OCI-LY1 (cell line): ENCODE measurements at regions not wholly inside any gene's neighbourhood (a gene's known extent, or its start where the extent isn't known, plus 50 kb on each side); places are given as distances from the start of the nearest gene placed in this dataset.

ENCODE experiments used
- CTCF ChIP-seq: fragments of 200-600 bp; sonication (generic), shearing (Covaris generic); IDR thresholded peaks from 2 replicates; pipeline ENCODE4 v1.5.1; 2017; ENCODE audit warnings: mild to moderate bottlenecking, antibody characterized with exemption, low read length, moderate library complexity, mixed read lengths
- EZH2 ChIP-seq: fragments of 200-600 bp; sonication (generic), shearing (Covaris generic); IDR thresholded peaks from 2 replicates; pipeline ENCODE4 v1.8.0; 2017; ENCODE audit warnings: borderline replicate concordance, mixed run types, mild to moderate bottlenecking, antibody characterized with exemption, low read length, moderate library complexity, mixed read lengths

- no peak for TF ChIP-seq EZH2
- TF ChIP-seq CTCF, result no peak
Measured at GRCh38 chr6:105677671-105678475, 275.0 kb upstream of the PREP start.
